MM.1S (cell line): ENCODE measurements at regions not wholly inside any gene's neighbourhood (a gene's known extent, or its start where the extent isn't known, plus 50 kb on each side); places are given as distances from the start of the nearest gene placed in this dataset.

Source experiments
- EZH2 ChIP-seq: fragments of 300-600 bp; sonication (generic); optimal IDR thresholded peaks from 2 replicates; pipeline ENCODE3; 2017; ENCODE audit warnings: low read depth, mild to moderate bottlenecking, antibody characterized with exemption, low read length, mixed read lengths
- TF ChIP-seq, protein P1 (sequence below): fragments of 300-600 bp; sonication (generic); IDR thresholded peaks from 2 replicates; pipeline ENCODE4 v1.5.1; 2016; ENCODE audit warnings: antibody characterized with exemption, low read length, mixed read lengths

DNA sequence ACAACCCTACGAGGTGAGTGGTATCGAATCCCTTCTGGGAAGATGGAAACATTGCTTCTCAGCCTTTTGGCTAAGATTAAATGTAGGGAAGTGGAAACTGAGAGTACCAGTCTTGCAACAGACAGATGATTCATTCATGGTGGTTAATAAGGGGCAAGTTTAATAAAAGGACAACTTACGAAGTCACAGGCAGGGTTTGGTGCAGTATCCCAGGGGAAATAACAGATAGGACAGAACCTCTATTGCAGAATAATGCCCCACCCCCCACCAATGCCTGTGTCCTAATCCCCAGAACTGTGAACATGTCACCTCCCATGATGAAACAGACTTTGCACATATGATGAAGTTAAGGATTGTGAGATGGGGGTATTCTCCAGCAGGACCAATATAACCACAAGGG, 212.5 kb downstream of the TBX5 start:
- TF ChIP-seq EZH2, result no peak
- TF ChIP-seq, protein P1, sequence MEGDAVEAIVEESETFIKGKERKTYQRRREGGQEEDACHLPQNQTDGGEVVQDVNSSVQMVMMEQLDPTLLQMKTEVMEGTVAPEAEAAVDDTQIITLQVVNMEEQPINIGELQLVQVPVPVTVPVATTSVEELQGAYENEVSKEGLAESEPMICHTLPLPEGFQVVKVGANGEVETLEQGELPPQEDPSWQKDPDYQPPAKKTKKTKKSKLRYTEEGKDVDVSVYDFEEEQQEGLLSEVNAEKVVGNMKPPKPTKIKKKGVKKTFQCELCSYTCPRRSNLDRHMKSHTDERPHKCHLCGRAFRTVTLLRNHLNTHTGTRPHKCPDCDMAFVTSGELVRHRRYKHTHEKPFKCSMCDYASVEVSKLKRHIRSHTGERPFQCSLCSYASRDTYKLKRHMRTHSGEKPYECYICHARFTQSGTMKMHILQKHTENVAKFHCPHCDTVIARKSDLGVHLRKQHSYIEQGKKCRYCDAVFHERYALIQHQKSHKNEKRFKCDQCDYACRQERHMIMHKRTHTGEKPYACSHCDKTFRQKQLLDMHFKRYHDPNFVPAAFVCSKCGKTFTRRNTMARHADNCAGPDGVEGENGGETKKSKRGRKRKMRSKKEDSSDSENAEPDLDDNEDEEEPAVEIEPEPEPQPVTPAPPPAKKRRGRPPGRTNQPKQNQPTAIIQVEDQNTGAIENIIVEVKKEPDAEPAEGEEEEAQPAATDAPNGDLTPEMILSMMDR, result no peak
